ENCODE measurements at regions not wholly inside any gene's neighbourhood (a gene's known extent, or its start where the extent isn't known, plus 50 kb on each side); places are given as distances from the start of the nearest gene placed in this dataset.

GRCh38 chr17:12342161-12342560 lies 321.5 kb downstream of the MAP2K4 start:
- TF ChIP-seq CTCF (IDR thresholded peaks at IDR 0.05; ENCODE audit: low read depth, low read length) = no peak
- no peak overlapping the region for H3K4me3 ChIP-seq (ENCODE audit: low read depth, low read length)

GRCh38 chr17:12342609-12343435 lies 322.1 kb downstream of the MAP2K4 start:
- peak; percentile 29; the same call in 1 of the 2 replicates for TF ChIP-seq CTCF (IDR thresholded peaks at IDR 0.05; ENCODE audit: low read depth, low read length)

GRCh38 chr17:12348476-12348875 lies 317.2 kb upstream of the MYOCD start:
- no peak for TF ChIP-seq CTCF (IDR thresholded peaks at IDR 0.05; ENCODE audit: low read depth, low read length)
- H3K4me3 ChIP-seq (ENCODE audit: low read depth, low read length) = no peak overlapping the region

More at GRCh38 chr17:12342609-12343435, 322.1 kb downstream of the MAP2K4 start:
- H3K4me3 ChIP-seq (ENCODE audit: low read depth, low read length) = no peak overlapping the region

- TF ChIP-seq CTCF (IDR thresholded peaks at IDR 0.05; ENCODE audit: low read depth, low read length) = no peak
- no peak overlapping the region for H3K4me3 ChIP-seq (ENCODE audit: low read depth, low read length)
These were observed 316.4 kb upstream of the MYOCD start for GRCh38 chr17:12349297-12349696.

- TF ChIP-seq CTCF (IDR thresholded peaks at IDR 0.05; ENCODE audit: low read depth, low read length) = no peak
- no peak overlapping the region for H3K4me3 ChIP-seq (ENCODE audit: low read depth, low read length)
These were observed 313.6 kb upstream of the MYOCD start for GRCh38 chr17:12352127-12352526.

- H3K4me3 ChIP-seq (ENCODE audit: low read depth, low read length) = no peak overlapping the region
- TF ChIP-seq CTCF (IDR thresholded peaks at IDR 0.05; ENCODE audit: low read depth, low read length) = no peak
These were observed 308.1 kb upstream of the MYOCD start for GRCh38 chr17:12357600-12357999.

GRCh38 chr17:12358477-12358876 lies 307.2 kb upstream of the MYOCD start:
- no peak overlapping the region for H3K4me3 ChIP-seq (ENCODE audit: low read depth, low read length)
- no peak for TF ChIP-seq CTCF (IDR thresholded peaks at IDR 0.05; ENCODE audit: low read depth, low read length)

Measured in WI38 (cell line).